IPS DF 4.7 (cell line): ENCODE measurements at regions not wholly inside any gene's neighbourhood (a gene's known extent, or its start where the extent isn't known, plus 50 kb on each side); places are given as distances from the start of the nearest gene placed in this dataset.

ENCODE experiments used
- DNase-seq: peaks from one replicate; pipeline ENCODE4 v3.0.0-alpha.2; 2013; ENCODE audit warnings: low spot score; ENCODE audit errors: extremely low read depth

DNA sequence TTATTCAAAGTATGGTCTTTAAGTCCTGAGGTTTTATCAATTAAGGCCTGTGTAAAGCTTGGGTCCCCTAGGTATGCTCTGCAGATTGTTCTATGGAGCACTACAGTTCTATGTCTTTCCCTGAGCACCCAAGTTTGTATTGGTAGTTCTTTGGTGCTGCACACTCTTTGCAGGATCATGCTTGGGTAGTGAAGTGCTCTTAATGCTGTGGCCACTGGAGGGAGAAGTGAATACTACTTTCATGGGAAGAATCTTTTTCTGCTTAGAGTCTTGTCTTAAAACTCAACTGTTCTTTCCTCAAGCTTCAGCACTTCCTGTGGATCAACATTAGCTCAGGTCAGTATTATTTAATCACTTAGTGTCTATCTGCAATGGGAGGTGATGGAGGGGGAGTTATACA, 93.6 kb upstream of the CFAP20DC start:
- DNase-seq, result no peak

DNA sequence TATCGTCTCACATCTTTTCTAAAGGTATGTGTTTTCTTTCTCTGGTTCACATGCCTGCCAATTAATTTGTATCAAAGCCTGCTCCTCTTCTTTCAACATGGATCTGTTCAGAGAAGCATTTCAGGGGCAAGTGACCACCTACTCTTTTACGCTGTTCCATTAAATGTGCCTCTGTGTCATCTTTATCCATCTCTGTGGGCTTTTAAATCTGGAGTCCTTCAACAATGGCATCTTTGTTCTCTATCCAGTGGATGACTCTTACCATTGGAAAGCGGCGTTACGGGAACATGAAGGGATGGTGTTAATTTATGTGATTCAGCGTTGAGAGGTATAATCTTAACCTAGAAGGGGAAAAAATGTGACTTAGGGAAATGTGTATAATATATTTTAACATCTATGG, 92.7 kb upstream of the CFAP20DC start:
- DNase-seq, result no peak

DNA sequence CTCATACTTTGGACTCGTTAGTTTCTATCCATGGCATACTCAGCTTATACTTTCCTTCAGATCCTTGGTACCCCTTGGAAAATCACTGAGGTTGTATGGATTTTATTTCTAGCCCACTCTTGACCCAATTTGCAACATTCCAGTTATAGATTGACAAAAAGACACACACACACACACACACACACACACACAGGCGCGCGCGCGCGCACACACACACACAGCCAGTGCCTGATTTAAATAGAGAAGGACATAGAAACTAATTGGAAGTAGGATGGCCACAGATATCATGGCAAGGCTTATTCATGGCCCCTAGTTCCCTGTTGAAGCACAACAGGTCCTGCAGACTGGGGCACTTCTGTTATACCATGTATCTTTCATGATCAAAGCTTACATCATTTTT, 89.1 kb upstream of the CFAP20DC start:
- DNase-seq, result no peak

- no peak for DNase-seq
These were observed 87.6 kb upstream of the CFAP20DC start for GRCh38 chr3:59137415-59137814.

GRCh38 chr3:59136081-59136480, 86.3 kb upstream of the CFAP20DC start:
- no peak for DNase-seq

GRCh38 chr3:59135096-59135495, 85.3 kb upstream of the CFAP20DC start:
- DNase-seq, result no peak

- DNase-seq, result no peak
These were observed 83.5 kb upstream of the CFAP20DC start for GRCh38 chr3:59133311-59133710.

- no peak for DNase-seq
These were observed 81.4 kb upstream of the CFAP20DC start for GRCh38 chr3:59131016-59131766.

DNA sequence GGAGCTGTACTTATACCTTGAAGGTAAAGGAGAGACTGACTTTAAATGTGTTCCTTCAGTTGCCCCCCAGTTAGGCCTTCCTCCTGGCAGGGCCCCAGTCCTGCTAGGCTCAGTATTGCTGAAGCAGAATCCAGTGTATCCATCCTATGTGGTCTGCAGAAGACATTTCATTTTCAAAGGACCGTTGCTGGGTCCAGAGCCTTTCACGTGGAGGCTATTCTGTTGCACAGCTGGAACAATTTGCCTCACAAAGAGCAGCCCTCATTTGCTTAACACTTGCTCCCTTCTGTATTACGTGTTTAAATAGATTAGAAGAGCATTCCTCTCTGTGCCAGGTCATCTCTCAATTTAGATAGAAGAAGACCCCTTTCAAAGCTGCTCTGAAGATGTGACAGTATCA, 78.9 kb upstream of the CFAP20DC start:
- peak; percentile 87 for DNase-seq

DNA sequence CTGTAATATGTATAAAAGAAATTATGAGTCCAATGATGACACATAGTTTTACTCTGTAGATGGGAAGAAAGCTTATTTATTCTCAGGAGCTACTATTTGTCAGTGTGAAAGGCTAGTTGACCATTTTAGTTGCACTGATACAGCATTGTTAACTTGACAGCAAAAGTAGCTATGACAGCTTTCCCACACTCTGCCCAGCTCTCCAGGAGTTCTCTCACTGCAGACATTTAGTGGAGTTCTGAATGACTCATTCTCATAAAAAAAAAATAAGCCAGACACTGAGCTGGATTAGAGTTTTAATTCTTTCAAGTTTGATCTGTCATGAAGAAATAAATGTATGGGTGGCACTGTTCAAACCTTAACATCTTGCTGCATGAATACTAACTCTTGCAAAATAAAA, 77.2 kb upstream of the CFAP20DC start:
- no peak for DNase-seq

- DNase-seq, result no peak
These were observed 76.6 kb upstream of the CFAP20DC start for GRCh38 chr3:59126446-59126845.

DNA sequence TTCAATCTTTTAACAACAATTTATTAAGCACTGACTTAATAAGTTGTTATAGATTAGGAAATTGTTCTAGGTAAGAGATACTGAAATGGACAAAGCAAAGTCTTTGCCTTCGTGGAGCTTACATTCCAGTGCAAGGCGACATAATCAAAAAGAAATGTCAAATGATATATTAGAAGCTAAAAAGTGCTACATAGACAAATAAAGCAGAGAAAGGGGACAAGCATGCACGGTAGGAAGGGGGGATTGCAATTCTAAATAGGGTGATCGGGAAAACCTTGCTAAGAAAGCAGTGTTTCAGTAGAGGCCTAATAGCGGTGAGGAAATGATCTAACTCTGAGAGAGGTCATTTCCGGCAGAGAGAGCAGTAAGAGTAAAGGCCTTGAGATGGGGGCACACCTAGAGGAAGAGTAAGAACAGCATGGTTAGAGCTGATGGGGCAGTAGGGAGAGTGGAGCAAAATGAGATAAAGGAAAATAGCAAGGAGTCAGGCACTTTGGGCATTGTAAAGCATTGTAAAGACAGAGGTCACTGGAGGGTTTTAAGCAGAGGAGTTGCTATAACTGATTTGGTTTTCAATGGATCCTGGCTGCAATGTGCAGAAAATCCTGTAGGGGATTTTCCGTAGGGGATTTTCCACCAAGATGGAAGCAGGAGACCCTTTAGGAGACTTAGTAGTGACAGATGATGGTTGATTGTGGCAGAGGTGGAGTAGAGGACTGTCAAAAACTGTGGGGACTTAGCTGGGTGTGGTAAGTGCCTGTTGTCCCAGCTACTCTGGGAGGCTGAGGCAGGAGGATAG, 71.7 kb upstream of the CFAP20DC start:
- no peak for DNase-seq

DNA sequence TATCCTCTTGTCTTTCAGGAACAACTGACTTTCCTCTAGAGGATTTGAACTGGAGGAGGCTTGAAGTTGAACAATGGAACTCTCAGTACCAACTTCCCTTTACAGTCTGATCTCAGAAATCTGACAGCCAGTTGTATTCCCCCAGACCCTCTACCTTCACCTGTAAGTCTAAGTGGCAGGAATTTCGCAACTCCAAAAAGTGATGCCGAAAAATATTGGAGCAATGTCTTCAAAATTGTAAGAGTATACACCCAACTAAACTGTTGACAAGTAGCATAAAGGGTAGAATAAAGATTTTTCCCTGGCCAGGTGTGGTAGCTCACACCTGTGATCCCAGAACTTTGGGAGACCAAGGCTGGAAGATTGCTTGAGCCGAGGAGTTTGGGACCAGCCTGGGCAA, 69.1 kb upstream of the CFAP20DC start:
- no peak for DNase-seq

DNA sequence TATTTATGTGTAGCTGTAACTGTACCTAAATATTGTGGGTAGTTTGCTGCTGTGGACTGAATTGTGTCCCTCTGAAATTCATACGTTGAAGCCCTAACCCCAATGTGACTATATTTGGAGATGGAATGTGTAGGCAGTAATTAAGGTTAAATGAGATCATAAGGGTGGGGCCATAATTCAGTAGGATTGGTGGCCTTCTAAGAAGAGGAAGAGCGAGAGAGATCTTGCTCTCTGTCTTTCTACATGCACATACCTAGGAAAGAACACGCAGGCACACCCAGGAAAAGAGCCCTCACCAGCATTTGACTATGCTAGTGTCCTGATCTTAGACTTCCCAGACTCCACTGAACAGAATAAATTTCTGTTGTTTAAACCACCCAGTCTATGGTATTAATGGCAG, 67.6 kb upstream of the CFAP20DC start:
- DNase-seq, result no peak

- DNase-seq, result no peak
These were observed 66.4 kb upstream of the CFAP20DC start for GRCh38 chr3:59116233-59116537.

- no peak for DNase-seq
These were observed 65.8 kb upstream of the CFAP20DC start for GRCh38 chr3:59115364-59116232.

- no peak for DNase-seq
These were observed 58.3 kb upstream of the CFAP20DC start for GRCh38 chr3:59107856-59108815.

GRCh38 chr3:59106085-59106648, 56.3 kb upstream of the CFAP20DC start:
- no peak for DNase-seq

DNA sequence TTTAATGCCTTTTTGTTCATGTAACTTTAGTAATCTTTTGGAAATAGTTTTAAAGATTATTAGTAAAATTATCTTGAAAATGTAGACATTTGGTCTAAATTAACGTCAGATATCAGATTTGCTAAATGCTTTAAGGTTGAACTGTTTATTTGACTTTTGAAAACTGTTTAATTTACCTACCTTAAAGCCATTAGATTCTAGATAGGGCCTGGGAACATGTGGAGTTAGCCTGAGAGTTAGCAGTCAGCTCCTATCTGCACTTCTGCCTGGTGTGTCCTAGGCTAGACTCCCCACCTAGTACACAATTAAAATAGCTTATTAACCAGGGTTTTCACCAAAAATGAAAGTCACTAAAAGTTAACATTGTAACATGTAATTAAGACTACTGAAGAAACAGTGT, 53.7 kb upstream of the CFAP20DC start:
- no peak for DNase-seq

DNA sequence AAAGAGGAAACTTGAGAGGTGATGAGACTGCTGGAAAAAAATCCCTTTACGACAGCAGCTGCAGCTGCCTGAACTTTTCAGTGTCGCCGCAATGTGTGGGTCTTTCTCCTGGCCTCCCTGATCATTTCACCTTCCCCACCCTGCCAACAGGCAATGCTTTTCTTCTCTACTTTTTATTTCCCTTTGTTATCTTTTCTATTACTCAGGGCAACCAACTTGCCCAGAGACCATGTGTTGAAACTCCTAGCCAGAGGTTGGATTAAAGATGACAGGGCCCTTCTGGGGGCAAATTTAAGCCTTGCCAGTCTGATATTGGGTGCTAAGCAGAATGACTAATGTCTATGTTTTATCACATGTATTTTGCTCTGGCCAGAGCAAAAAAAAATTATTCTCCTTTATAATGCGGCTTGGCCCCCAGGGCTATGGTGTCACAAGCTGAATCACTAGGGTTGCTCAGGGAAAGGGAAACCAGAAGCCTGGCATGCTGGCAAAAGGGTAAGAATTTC, 51.5 kb upstream of the CFAP20DC start:
- DNase-seq, result no peak
